GM20000 (cell line): ENCODE measurements at regions not wholly inside any gene's neighbourhood (a gene's known extent, or its start where the extent isn't known, plus 50 kb on each side); places are given as distances from the start of the nearest gene placed in this dataset.

ENCODE experiments used
- DNase-seq: peaks from one replicate; pipeline ENCODE4 v3.0.0; 2012; ENCODE audit warnings: low spot score
- TF ChIP-seq, protein P1 (sequence below): IDR thresholded peaks from 2 replicates; pipeline ENCODE4 v1.5.1; 2012; ENCODE audit warnings: mild to moderate bottlenecking, control low read depth; ENCODE audit errors: extremely low read depth, missing control alignments

- TF ChIP-seq, protein P1, sequence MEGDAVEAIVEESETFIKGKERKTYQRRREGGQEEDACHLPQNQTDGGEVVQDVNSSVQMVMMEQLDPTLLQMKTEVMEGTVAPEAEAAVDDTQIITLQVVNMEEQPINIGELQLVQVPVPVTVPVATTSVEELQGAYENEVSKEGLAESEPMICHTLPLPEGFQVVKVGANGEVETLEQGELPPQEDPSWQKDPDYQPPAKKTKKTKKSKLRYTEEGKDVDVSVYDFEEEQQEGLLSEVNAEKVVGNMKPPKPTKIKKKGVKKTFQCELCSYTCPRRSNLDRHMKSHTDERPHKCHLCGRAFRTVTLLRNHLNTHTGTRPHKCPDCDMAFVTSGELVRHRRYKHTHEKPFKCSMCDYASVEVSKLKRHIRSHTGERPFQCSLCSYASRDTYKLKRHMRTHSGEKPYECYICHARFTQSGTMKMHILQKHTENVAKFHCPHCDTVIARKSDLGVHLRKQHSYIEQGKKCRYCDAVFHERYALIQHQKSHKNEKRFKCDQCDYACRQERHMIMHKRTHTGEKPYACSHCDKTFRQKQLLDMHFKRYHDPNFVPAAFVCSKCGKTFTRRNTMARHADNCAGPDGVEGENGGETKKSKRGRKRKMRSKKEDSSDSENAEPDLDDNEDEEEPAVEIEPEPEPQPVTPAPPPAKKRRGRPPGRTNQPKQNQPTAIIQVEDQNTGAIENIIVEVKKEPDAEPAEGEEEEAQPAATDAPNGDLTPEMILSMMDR = no peak
Measured at GRCh38 chr19:32197896-32198882, 147.2 kb upstream of the ZNF507 start.

DNA sequence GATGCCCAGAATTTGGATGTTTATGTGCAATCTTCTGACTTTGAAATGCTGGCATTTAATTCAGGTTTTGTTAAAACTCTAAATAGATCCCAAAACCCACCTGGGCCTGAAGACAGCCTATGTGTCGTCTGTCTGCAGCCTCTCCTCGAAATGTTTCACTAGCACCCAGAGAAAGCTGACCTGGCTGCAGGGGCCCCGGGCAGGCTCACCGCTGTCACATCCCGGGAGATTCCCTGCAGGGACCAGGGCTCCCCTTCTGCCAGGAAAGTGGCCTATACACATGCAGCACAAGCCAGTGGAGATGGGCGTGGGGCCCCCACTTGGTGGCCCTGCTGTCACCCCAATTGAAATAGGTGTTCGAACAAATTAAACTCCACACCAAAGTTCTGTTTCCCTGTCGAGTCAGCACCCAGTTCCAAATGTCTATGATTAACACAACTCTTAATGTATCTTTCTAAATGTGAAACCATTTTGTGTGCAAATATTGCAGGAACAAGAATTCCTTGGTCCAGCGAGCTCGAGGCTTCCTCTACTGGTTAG lies 145.8 kb upstream of the ZNF507 start:
- DNase-seq = no peak
- TF ChIP-seq, protein P1 = no peak

More at GRCh38 chr19:32197896-32198882, 147.2 kb upstream of the ZNF507 start:
- no peak for DNase-seq

GRCh38 chr19:32200312-32201038 lies 144.9 kb upstream of the ZNF507 start:
- TF ChIP-seq, protein P1 = no peak
- no peak for DNase-seq

- DNase-seq = no peak
- TF ChIP-seq, protein P1 = no peak
Measured at GRCh38 chr19:32201211-32201610, 144.2 kb upstream of the ZNF507 start.

- TF ChIP-seq, protein P1 = no peak
Measured at GRCh38 chr19:32201636-32202051, 143.8 kb upstream of the ZNF507 start.

GRCh38 chr19:32202244-32202643 lies 143.2 kb upstream of the ZNF507 start:
- TF ChIP-seq, protein P1 = no peak
- DNase-seq = no peak

More at GRCh38 chr19:32201636-32202051, 143.8 kb upstream of the ZNF507 start:
- DNase-seq = no peak
